H7 (cell line): ENCODE measurements at regions not wholly inside any gene's neighbourhood (a gene's known extent, or its start where the extent isn't known, plus 50 kb on each side); places are given as distances from the start of the nearest gene placed in this dataset.

ENCODE experiments used
- DNase-seq: peaks from one replicate; pipeline ENCODE4 v3.0.0; 2012
- H3K27me3 ChIP-seq: 2 replicates; pipeline ENCODE4 v1.6.0; 2011; ENCODE audit warnings: mild to moderate bottlenecking, low read length; ENCODE audit not compliant: control insufficient read depth, insufficient read depth
- H3K36me3 ChIP-seq: replicated peaks from 2 replicates; pipeline ENCODE4 v1.5.1; 2011; ENCODE audit warnings: low read length; ENCODE audit not compliant: control insufficient read depth, insufficient read depth
- H3K4me3 ChIP-seq: 2 replicates; pipeline ENCODE4 v1.5.1; 2011; ENCODE audit warnings: low read depth, mild to moderate bottlenecking, control low read depth, low read length, moderate library complexity; ENCODE audit not compliant: insufficient read depth

GRCh38 chr6:144993870-144994269, 708.7 kb downstream of the UTRN start:
- no peak for DNase-seq
- H3K36me3 ChIP-seq = no peaks in the 10 kb centered on the region
- H3K4me3 ChIP-seq = no peak overlapping the region
- H3K27me3 ChIP-seq = no peaks in the 10 kb centered on the region

- Histone ChIP-seq H3K36me3 (no peaks in the 10 kb centered on the region), H3K4me3 (no peak overlapping the region), H3K27me3 (no peaks in the 10 kb centered on the region)
- no peak for DNase-seq
These were observed 712.9 kb downstream of the UTRN start for GRCh38 chr6:144997996-144998395.

GRCh38 chr6:144999127-144999526, 714.0 kb downstream of the UTRN start:
- DNase-seq = no peak
- Histone ChIP-seq H3K36me3 (no peaks in the 10 kb centered on the region), H3K27me3 (no peaks in the 10 kb centered on the region), H3K4me3 (no peak overlapping the region)

GRCh38 chr6:145003145-145003544, 718.0 kb downstream of the UTRN start:
- H3K36me3 ChIP-seq = no peaks in the 10 kb centered on the region
- no peaks in the 10 kb centered on the region for H3K27me3 ChIP-seq
- no peak overlapping the region for H3K4me3 ChIP-seq
- no peak for DNase-seq

GRCh38 chr6:145006914-145007313, 721.8 kb downstream of the UTRN start:
- Histone ChIP-seq H3K36me3 (no peaks in the 10 kb centered on the region), H3K27me3 (no peaks in the 10 kb centered on the region), H3K4me3 (no peak overlapping the region)
- DNase-seq = no peak

- H3K4me3 ChIP-seq = no peak overlapping the region
These were observed 723.6 kb downstream of the UTRN start for GRCh38 chr6:145008715-145009114.

GRCh38 chr6:145009711-145010110, 724.6 kb downstream of the UTRN start:
- no peak overlapping the region for H3K4me3 ChIP-seq
- no peak for DNase-seq
- no peaks in the 10 kb centered on the region for H3K36me3 ChIP-seq
- no peaks in the 10 kb centered on the region for H3K27me3 ChIP-seq

More at GRCh38 chr6:145008715-145009114, 723.6 kb downstream of the UTRN start:
- Histone ChIP-seq H3K36me3 (no peaks in the 10 kb centered on the region), H3K27me3 (no peaks in the 10 kb centered on the region)
- no peak for DNase-seq

GRCh38 chr6:145012039-145012662, 723.2 kb downstream of the EPM2A start:
- Histone ChIP-seq H3K27me3 (no peaks in the 10 kb centered on the region), H3K36me3 (no peaks in the 10 kb centered on the region), H3K4me3 (no peak overlapping the region)
- no peak for DNase-seq

- no peak for DNase-seq
- H3K27me3 ChIP-seq = no peaks in the 10 kb centered on the region
These were observed 719.4 kb downstream of the EPM2A start for GRCh38 chr6:145015739-145016558.

GRCh38 chr6:145017051-145017450, 718.3 kb downstream of the EPM2A start:
- no peak for DNase-seq
- H3K36me3 ChIP-seq = no peaks in the 10 kb centered on the region
- no peak overlapping the region for H3K4me3 ChIP-seq
- no peaks in the 10 kb centered on the region for H3K27me3 ChIP-seq

More at GRCh38 chr6:145015739-145016558, 719.4 kb downstream of the EPM2A start:
- Histone ChIP-seq H3K4me3 (no peak overlapping the region), H3K36me3 (no peaks in the 10 kb centered on the region)

- Histone ChIP-seq H3K36me3 (no peaks in the 10 kb centered on the region), H3K27me3 (no peaks in the 10 kb centered on the region), H3K4me3 (no peak overlapping the region)
- no peak for DNase-seq
These were observed 717.8 kb downstream of the EPM2A start for GRCh38 chr6:145017516-145017915.

- Histone ChIP-seq H3K36me3 (no peaks in the 10 kb centered on the region), H3K4me3 (no peak overlapping the region), H3K27me3 (no peaks in the 10 kb centered on the region)
- no peak for DNase-seq
These were observed 717.3 kb downstream of the EPM2A start for GRCh38 chr6:145018027-145018426.

- DNase-seq = no peak
- no peaks in the 10 kb centered on the region for H3K27me3 ChIP-seq
- no peak overlapping the region for H3K4me3 ChIP-seq
- H3K36me3 ChIP-seq = no peaks in the 10 kb centered on the region
These were observed 715.2 kb downstream of the EPM2A start for GRCh38 chr6:145020114-145020513.

- DNase-seq = no peak
- H3K27me3 ChIP-seq = no peaks in the 10 kb centered on the region
These were observed 714.8 kb downstream of the EPM2A start for GRCh38 chr6:145020543-145020942.

GRCh38 chr6:145022199-145022796, 713.0 kb downstream of the EPM2A start:
- Histone ChIP-seq H3K27me3 (no peaks in the 10 kb centered on the region), H3K4me3 (no peak overlapping the region), H3K36me3 (no peaks in the 10 kb centered on the region)
- DNase-seq = no peak

More at GRCh38 chr6:145020543-145020942, 714.8 kb downstream of the EPM2A start:
- Histone ChIP-seq H3K4me3 (no peak overlapping the region), H3K36me3 (no peaks in the 10 kb centered on the region)
